Ishikawa (cell line): ENCODE measurements at regions not wholly inside any gene's neighbourhood (a gene's known extent, or its start where the extent isn't known, plus 50 kb on each side); places are given as distances from the start of the nearest gene placed in this dataset.

Experiments
- CEBPB ChIP-seq: IDR thresholded peaks from 2 replicates; pipeline ENCODE4 v1.6.1; 2012
- CREB1 ChIP-seq: IDR thresholded peaks from 2 replicates; pipeline ENCODE4 v1.6.1; 2012; ENCODE audit warnings: low read depth
- EGR1 ChIP-seq: IDR thresholded peaks from 2 replicates; pipeline ENCODE4 v1.6.1; 2012
- EP300 ChIP-seq: IDR thresholded peaks from 2 replicates; pipeline ENCODE4 v1.6.1; 2012; ENCODE audit warnings: borderline replicate concordance
- FOXM1 ChIP-seq: IDR thresholded peaks from 2 replicates; pipeline ENCODE4 v1.6.1; 2012; ENCODE audit warnings: low read depth, borderline replicate concordance
- MAX ChIP-seq: IDR thresholded peaks from 2 replicates; pipeline ENCODE4 v1.6.1; 2012
- NFIC ChIP-seq: IDR thresholded peaks from 2 replicates; pipeline ENCODE4 v1.6.1; 2012
- RAD21 ChIP-seq: IDR thresholded peaks from 2 replicates; pipeline ENCODE4 v1.6.1; 2012; ENCODE audit warnings: low read depth
- REST ChIP-seq: IDR thresholded peaks from 2 replicates; pipeline ENCODE4 v1.6.1; 2012; ENCODE audit warnings: low read depth, mild to moderate bottlenecking
- TAF1 ChIP-seq: IDR thresholded peaks from 2 replicates; pipeline ENCODE4 v1.6.1; 2012; ENCODE audit warnings: low read depth, mild to moderate bottlenecking
- TCF12 ChIP-seq: IDR thresholded peaks from 2 replicates; pipeline ENCODE4 v1.6.1; 2012; ENCODE audit warnings: low read depth
- TEAD4 ChIP-seq: IDR thresholded peaks from 2 replicates; pipeline ENCODE4 v1.6.1; 2012
- USF1 ChIP-seq: IDR thresholded peaks from 2 replicates; pipeline ENCODE4 v1.6.1; 2012
- YY1 ChIP-seq: IDR thresholded peaks from 2 replicates; pipeline ENCODE4 v1.6.1; 2012; ENCODE audit warnings: low read depth
- ZBTB7A ChIP-seq: IDR thresholded peaks from 2 replicates; pipeline ENCODE4 v1.6.1; 2012; ENCODE audit warnings: low read depth

GRCh38 chr1:192476802-192477298 lies 98.7 kb upstream of the RGS1 start:
- TF ChIP-seq TAF1, result no peak
- no peak for TF ChIP-seq RAD21
- no peak for TF ChIP-seq NFIC
- no peak for TF ChIP-seq FOXM1
- no peak for TF ChIP-seq EGR1
- no peak for TF ChIP-seq MAX
- no peak for TF ChIP-seq REST
- no peak for TF ChIP-seq TCF12
- TF ChIP-seq TEAD4, result no peak
- TF ChIP-seq CREB1, result no peak
- no peak for TF ChIP-seq USF1
- TF ChIP-seq CEBPB, result no peak
- no peak for TF ChIP-seq EP300
- no peak for TF ChIP-seq YY1
- no peak for TF ChIP-seq ZBTB7A

GRCh38 chr1:192477630-192478029 lies 97.9 kb upstream of the RGS1 start:
- no peak for TF ChIP-seq CEBPB
- no peak for TF ChIP-seq ZBTB7A
- peak; percentile 59 for TF ChIP-seq RAD21
- no peak for TF ChIP-seq NFIC

GRCh38 chr1:192485692-192486436 lies 89.7 kb upstream of the RGS1 start:
- TF ChIP-seq RAD21 (no peak), FOXM1 (no peak), REST (no peak), EP300 (no peak), TAF1 (no peak), CEBPB (peak; percentile 81), USF1 (no peak), TEAD4 (no peak)

- TF ChIP-seq ZBTB7A (no peak), REST (no peak), TCF12 (no peak), RAD21 (no peak), EGR1 (no peak), CREB1 (no peak), USF1 (no peak), CEBPB (no peak), NFIC (no peak), FOXM1 (no peak), TAF1 (no peak), YY1 (no peak)
Measured at GRCh38 chr1:192488058-192488457, 87.5 kb upstream of the RGS1 start.
